Skeletal muscle satellite cell (primary cell): ENCODE measurements at regions not wholly inside any gene's neighbourhood (a gene's known extent, or its start where the extent isn't known, plus 50 kb on each side); places are given as distances from the start of the nearest gene placed in this dataset.

ENCODE experiments used
- H3K27me3 ChIP-seq: 2 replicates; pipeline ENCODE4 v1.7.0; 2013; ENCODE audit warnings: low read length; ENCODE audit not compliant: control insufficient read depth, insufficient read depth
- H3K36me3 ChIP-seq: 2 replicates; pipeline ENCODE4 v1.7.0; 2013; ENCODE audit warnings: mild to moderate bottlenecking, control low read depth, low read length; ENCODE audit not compliant: insufficient read depth
- H3K4me1 ChIP-seq: 2 replicates; pipeline ENCODE4 v1.7.0; 2013; ENCODE audit warnings: low read length; ENCODE audit not compliant: control insufficient read depth, insufficient read depth
- H3K4me2 ChIP-seq: 2 replicates; pipeline ENCODE4 v1.7.0; 2013; ENCODE audit warnings: mild to moderate bottlenecking, low read length
- H3K4me3 ChIP-seq: 2 replicates; pipeline ENCODE4 v1.7.0; 2013; ENCODE audit warnings: low read length
- H3K9ac ChIP-seq: 2 replicates; pipeline ENCODE4 v1.7.0; 2013; ENCODE audit warnings: mild to moderate bottlenecking, low read depth, low read length, moderate library complexity
- H3K9me3 ChIP-seq: replicated peaks from 2 replicates; pipeline ENCODE4 v1.7.0; 2013; ENCODE audit warnings: mild to moderate bottlenecking, control low read depth, low read length

DNA sequence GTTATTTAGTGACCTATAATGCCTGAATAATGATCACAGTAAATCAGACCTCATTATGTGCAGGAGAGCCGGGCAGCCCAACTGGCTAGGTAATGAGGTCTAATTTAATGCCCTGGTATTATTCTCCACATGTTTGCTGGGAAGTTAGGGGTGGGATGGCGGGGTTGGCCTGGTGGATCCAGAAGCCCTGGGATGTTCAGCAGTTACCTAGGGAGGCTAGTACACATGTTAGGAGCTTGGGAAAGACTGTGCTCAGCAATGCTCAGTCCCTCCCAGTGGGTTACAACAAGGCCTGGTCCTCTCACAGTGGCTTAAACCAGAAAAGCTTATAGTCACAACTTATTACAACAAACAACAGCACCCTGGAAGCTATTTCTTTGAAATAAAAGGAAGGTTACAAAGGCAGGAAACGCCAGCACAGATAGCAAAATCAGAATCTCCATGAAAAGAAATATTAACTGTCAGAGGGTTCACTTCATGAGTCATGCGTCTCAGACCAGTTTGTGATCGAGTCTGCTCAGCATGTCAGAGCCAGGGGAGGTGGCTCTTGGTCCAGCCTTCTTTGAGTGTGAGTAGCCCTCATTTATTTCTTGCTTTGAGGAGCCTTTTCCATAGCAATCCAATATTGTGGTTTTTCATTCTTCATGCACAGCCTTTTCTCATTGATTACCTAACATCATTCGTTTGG is 418.6 kb upstream of the NPVF start:
- H3K27me3 ChIP-seq, result no peaks in the 10 kb centered on the region
- no peaks in the 10 kb centered on the region for H3K9me3 ChIP-seq
- H3K9ac ChIP-seq, result no peak overlapping the region
- no peaks in the 10 kb centered on the region for H3K36me3 ChIP-seq
- H3K4me3 ChIP-seq, result no peak overlapping the region
- no peaks in the 10 kb centered on the region for H3K4me1 ChIP-seq
- H3K4me2 ChIP-seq, result no peak overlapping the region

DNA sequence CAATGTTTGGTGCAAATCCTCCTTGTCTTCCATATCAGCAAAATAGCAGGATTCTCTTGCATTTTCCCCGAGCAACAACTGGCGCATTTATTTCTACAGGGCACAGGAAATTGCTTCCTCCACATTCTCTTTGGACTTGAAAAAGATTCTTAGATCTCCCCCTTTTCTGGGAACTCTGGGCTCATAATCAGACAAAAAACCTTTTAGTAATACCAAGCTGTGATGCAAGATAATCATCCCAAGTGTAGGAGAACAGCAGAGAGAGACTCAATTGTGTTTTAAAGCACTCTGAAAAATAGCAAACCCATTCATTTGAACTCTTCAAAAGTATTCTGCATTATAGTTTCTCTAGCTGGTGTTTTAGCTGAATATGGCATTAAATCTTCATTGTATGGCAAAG is 419.6 kb upstream of the NPVF start:
- H3K4me3 ChIP-seq, result no peak overlapping the region
- no peak overlapping the region for H3K9ac ChIP-seq

DNA sequence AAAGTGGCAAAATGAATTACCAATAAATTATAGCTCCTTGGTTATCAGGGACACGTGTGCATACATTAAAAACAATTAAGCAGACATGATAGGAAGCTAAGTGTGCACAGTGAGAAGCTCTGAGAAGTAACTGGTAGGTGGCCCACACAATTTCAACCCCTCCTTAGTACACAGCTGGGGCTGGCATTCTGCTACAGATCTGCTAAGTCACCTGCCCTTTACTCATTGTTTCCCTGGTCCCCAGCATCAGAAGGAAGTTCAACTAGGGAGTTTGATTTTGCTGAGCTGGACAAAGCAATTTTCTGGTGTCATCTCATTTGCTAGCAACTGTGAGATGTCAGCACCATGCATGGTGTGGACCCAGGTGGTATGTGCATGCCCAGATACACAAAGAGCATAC is 424.1 kb upstream of the NPVF start:
- Histone ChIP-seq H3K9ac (no peak overlapping the region), H3K27me3 (peaks cover 4% of the 10 kb centered on the region), H3K9me3 (no peaks in the 10 kb centered on the region), H3K36me3 (no peaks in the 10 kb centered on the region), H3K4me1 (no peaks in the 10 kb centered on the region), H3K4me3 (no peak overlapping the region), H3K4me2 (no peak overlapping the region)

More for the DNA sequence above, 419.6 kb upstream of the NPVF start:
- H3K9me3 ChIP-seq, result no peaks in the 10 kb centered on the region
- H3K27me3 ChIP-seq, result no peaks in the 10 kb centered on the region
- H3K4me1 ChIP-seq, result no peaks in the 10 kb centered on the region
- H3K36me3 ChIP-seq, result no peaks in the 10 kb centered on the region
- H3K4me2 ChIP-seq, result no peak overlapping the region

DNA sequence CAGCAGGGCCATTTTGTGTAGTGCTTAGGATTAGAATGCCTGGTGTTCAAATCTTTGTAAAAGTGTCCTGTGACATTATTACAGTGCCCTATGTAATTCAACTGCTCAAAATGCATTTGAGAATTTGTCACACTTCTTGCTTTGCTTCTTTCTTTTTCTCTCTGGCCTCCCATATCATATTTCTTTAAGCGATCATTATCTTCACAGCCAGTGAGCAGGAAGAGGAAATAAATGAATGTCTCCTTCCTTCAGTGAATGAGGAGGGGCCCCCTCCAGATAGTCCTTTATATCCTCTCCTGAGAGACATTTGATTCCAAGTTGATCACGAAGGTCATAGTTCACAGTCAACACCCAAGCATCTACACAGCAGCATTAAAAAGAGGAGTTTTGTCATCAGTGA is 425.1 kb upstream of the NPVF start:
- H3K4me1 ChIP-seq, result no peaks in the 10 kb centered on the region
- peaks cover 4% of the 10 kb centered on the region for H3K27me3 ChIP-seq
- H3K9ac ChIP-seq, result no peak overlapping the region
- no peaks in the 10 kb centered on the region for H3K36me3 ChIP-seq
- no peak overlapping the region for H3K4me3 ChIP-seq
- H3K9me3 ChIP-seq, result no peaks in the 10 kb centered on the region
- H3K4me2 ChIP-seq, result no peak overlapping the region

DNA sequence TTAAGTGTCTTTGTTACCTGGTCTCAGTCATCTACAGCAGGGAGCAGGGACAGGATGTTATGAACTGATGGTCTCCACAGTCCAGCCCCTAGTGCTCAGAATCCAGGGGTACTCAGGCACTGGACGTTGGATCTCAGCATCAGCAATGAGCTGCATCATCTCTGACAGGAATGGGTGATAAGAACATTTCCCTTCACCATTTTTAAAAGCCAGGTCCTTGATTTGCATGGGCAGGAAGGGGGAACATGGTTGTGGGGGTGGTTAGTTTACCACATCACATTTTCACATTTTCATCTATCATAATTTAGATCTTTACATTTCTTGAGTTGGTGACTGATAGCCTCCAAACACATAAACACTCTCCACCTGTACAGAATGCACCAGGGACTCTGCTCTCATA is 427.8 kb upstream of the NPVF start:
- no peak overlapping the region for H3K9ac ChIP-seq
- H3K4me2 ChIP-seq, result no peak overlapping the region
- no peaks in the 10 kb centered on the region for H3K36me3 ChIP-seq
- no peak overlapping the region for H3K4me3 ChIP-seq
- H3K9me3 ChIP-seq, result no peaks in the 10 kb centered on the region
- H3K27me3 ChIP-seq, result peaks cover 8% of the 10 kb centered on the region
- no peaks in the 10 kb centered on the region for H3K4me1 ChIP-seq

DNA sequence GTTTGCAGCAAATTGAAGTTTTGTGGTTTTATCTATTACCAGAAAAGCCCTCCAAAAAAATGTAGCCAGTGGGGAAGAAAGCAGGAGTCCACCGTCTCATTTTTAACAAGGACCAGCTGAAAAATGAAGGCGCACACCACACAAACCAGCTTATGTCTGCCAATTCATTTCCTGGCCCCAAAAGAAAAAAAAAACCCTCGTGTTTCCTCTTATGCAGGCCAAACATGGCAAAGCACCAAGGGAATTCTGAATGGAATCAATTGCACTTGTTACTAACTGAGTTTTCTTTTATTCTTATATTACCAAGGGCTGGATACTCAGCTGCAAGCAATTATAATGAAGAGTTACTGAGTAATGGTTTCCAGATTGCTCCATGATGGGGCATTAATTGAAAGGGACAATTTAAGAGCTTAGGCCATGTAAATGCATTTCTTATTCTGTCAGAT is 428.3 kb upstream of the NPVF start:
- H3K9ac ChIP-seq, result no peak overlapping the region
- no peak overlapping the region for H3K4me3 ChIP-seq
- peaks cover 8% of the 10 kb centered on the region for H3K27me3 ChIP-seq
- no peaks in the 10 kb centered on the region for H3K36me3 ChIP-seq
- no peaks in the 10 kb centered on the region for H3K9me3 ChIP-seq
- no peaks in the 10 kb centered on the region for H3K4me1 ChIP-seq
- H3K4me2 ChIP-seq, result no peak overlapping the region

DNA sequence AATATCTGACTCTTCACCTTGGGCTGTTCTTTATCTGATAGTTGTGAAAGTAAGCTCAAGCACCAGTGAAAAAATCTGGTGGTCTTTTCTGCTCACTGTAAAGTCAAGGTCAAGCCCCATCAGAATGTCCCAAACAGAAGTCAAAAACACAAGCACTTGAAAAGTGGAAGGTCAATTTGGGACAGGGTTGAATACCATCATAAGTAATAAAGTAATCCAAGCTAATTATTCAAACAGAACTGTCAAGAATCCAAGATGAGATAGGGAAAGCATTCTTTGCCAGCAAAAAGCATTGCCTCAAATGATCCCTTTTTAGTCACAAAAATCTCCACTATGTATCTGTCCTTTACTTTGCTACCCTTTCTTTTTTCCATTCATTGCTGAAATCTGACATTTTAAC is 430.1 kb upstream of the NPVF start:
- peaks cover 12% of the 10 kb centered on the region for H3K27me3 ChIP-seq
- H3K9ac ChIP-seq, result no peak overlapping the region
- H3K4me2 ChIP-seq, result no peak overlapping the region
- H3K36me3 ChIP-seq, result no peaks in the 10 kb centered on the region
- H3K4me1 ChIP-seq, result no peaks in the 10 kb centered on the region
- no peaks in the 10 kb centered on the region for H3K9me3 ChIP-seq
- no peak overlapping the region for H3K4me3 ChIP-seq

DNA sequence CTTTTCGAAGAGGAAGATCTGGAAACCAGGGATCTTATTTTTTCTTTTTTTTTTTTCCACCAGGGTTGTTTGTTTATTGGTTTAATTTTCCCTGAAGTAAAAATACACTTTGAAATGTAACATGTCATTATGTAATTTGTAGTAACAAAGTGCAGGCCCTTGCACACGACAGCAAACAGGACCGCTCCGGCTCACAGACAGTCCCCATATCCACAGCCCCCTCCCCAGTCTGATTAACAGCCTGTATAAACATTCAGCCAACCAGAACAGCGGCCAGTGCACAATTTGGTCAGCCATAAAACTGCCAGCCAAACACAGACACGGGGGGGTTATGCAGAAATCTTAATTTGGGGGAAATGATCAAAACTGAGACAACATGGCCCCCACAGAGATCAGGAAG is 431.6 kb upstream of the NPVF start:
- Histone ChIP-seq H3K4me1 (no peaks in the 10 kb centered on the region), H3K36me3 (no peaks in the 10 kb centered on the region), H3K9ac (no peak overlapping the region), H3K4me3 (no peak overlapping the region), H3K4me2 (no peak overlapping the region), H3K9me3 (no peaks in the 10 kb centered on the region), H3K27me3 (peaks cover 12% of the 10 kb centered on the region)

DNA sequence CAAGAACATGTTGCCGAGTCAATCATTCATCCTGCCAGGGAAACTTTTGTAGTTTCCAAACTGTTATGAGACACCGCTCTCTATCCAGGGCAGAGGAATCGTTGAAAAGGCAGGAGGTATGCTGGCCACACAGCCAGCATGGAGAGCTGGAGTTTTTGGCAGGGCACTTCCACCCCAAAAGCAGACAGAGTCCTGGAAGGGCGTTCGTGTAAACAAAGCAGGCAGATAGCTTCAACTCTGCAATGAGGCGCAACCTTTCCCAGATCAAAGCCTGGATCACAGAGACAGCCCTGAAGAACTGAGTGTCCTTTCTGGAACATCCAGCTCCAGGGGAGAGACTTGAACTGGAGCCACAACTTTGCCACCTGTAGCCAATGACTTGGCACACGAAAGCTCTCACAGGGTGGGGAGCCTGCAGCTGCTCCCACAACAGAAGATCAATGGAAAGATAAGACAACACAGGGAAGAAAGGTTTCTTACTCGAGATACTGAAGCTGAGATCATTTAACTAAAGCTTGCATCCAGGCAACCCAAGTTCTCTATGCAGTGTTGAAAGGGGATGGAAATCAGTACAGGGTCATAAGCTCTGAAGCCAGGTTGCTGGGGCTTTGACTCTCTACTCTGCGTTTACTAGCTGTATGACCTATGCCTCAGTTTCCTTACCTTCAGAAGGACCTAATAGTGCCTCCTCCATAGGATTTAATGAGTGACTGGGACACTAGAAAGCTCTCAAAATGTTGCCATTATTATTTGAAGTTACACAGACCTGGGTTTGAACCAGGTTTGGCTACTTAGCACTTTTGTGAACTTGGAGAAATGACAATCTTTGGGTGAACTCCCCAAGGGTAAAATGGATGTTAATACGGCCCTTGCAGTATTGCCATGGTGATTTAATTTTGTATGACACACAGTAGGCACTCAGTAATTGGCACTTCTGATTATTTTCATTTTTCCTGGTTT is 434.8 kb upstream of the NPVF start:
- H3K4me1 ChIP-seq, result no peaks in the 10 kb centered on the region
- H3K4me2 ChIP-seq, result no peak overlapping the region
- no peaks in the 10 kb centered on the region for H3K9me3 ChIP-seq
- peaks cover 7% of the 10 kb centered on the region for H3K27me3 ChIP-seq
- H3K4me3 ChIP-seq, result no peak overlapping the region
- H3K36me3 ChIP-seq, result no peaks in the 10 kb centered on the region
- H3K9ac ChIP-seq, result no peak overlapping the region

DNA sequence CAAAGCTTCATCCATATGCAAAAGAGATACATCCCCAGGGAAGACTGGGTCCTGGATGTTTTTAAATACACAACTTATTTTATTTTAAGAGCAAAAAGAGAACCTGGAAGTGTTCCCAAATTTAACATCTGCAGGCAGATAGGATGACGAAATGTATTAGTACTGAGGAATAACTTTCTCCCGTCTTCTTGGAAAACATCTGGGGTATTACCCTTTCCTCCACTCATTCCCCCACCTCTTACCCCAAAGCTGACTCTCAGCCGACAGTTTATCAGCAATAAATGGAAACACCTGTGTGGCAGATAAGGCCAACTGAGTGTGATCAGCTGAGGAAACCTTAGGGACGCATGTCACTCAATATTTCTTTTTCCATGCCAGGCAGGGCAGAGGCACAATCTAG is 435.6 kb upstream of the NPVF start:
- Histone ChIP-seq H3K36me3 (no peaks in the 10 kb centered on the region), H3K4me3 (no peak overlapping the region), H3K9ac (no peak overlapping the region), H3K4me2 (no peak overlapping the region), H3K4me1 (no peaks in the 10 kb centered on the region), H3K27me3 (peaks cover 7% of the 10 kb centered on the region), H3K9me3 (no peaks in the 10 kb centered on the region)

DNA sequence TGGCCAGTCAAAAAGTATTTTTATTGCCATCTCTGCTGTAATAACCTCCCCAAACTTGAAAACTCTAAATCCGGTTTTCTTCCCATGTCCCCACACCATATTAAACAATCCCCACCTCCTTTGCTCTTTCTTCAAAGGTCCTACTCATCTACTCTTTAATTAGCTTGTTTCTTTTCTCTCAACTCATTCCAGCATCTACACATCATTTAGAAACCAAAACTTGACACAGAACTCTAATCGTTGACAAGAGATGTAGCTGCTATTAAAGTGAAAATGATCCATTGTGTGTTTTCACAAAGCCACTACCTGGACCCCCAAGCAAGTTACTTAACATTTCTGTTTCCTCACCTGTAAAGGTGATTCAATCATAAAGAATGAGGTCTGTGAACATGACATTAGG is 436.3 kb upstream of the NPVF start:
- peaks cover 3% of the 10 kb centered on the region for H3K27me3 ChIP-seq
- no peak overlapping the region for H3K4me2 ChIP-seq
- no peak overlapping the region for H3K9ac ChIP-seq
- no peaks in the 10 kb centered on the region for H3K9me3 ChIP-seq
- H3K4me3 ChIP-seq, result no peak overlapping the region
- H3K4me1 ChIP-seq, result no peaks in the 10 kb centered on the region
- H3K36me3 ChIP-seq, result no peaks in the 10 kb centered on the region
